ENCODE measurements at regions not wholly inside any gene's neighbourhood (a gene's known extent, or its start where the extent isn't known, plus 50 kb on each side); places are given as distances from the start of the nearest gene placed in this dataset.

DNA sequence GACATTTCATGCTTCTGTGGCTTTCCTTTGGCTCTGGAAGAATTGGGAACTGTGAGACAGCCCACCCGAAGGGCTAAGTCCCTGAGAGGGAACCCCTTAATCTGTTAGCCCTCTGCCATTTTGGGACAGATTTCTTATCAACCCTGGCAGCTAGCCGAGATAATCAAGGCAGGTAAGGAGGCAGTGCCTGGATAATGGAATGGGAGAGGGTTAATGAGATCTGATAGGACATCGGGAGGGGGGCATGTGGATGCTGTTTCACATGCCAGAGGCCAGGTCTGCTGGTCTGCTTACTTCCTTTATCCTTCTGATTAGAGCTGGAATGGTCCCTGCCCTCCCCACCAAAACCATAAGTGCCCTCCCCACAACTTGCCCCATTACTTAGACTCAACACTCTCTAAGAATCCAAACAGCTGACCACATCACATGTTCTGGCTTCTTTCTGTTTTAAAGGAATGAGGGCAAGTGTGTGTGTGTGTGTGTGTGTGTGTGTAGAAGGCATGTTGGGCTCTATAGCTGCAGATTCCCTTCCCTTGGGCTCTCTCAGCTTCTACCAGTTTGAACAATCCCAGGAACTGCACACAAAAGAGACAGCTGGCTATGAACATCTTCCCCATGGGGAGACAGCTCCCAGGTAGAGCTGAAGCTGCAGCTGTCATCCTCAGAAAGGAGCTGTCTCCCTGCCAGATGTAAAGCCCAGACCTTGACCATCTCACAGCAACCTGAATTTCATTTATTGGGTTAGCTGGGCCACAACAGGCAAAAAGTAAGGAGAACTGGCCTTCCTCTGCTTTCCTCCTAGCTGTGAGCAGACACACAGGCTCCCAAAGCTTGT, 221.3 kb downstream of the PIK3R1 start:
- no peak for TF ChIP-seq CTCF (IDR thresholded peaks at IDR 0.05; ENCODE audit: borderline replicate concordance, control extremely low read depth, extremely low read depth, insufficient read depth, missing control alignments)
- DNase-seq (ENCODE audit: low spot score), result no peak
- in situ Hi-C loops (cut with MboI; ENCODE audit: low sequenced_read_pairs, unreplicated experiment), result no loop called here

- no peak for TF ChIP-seq CTCF (IDR thresholded peaks at IDR 0.05; ENCODE audit: borderline replicate concordance, control extremely low read depth, extremely low read depth, insufficient read depth, missing control alignments)
- in situ Hi-C loops (cut with MboI; ENCODE audit: low sequenced_read_pairs, unreplicated experiment), result no loop called here
Measured at GRCh38 chr5:68438876-68439275, 223.3 kb downstream of the PIK3R1 start.

GRCh38 chr5:68440245-68440644, 224.7 kb downstream of the PIK3R1 start:
- DNase-seq (ENCODE audit: low spot score), result no peak
- no peak for TF ChIP-seq CTCF (IDR thresholded peaks at IDR 0.05; ENCODE audit: borderline replicate concordance, control extremely low read depth, extremely low read depth, insufficient read depth, missing control alignments)
- in situ Hi-C loops (cut with MboI; ENCODE audit: low sequenced_read_pairs, unreplicated experiment), result no loop called here

More at GRCh38 chr5:68438876-68439275, 223.3 kb downstream of the PIK3R1 start:
- no peak for DNase-seq (ENCODE audit: low spot score)

DNA sequence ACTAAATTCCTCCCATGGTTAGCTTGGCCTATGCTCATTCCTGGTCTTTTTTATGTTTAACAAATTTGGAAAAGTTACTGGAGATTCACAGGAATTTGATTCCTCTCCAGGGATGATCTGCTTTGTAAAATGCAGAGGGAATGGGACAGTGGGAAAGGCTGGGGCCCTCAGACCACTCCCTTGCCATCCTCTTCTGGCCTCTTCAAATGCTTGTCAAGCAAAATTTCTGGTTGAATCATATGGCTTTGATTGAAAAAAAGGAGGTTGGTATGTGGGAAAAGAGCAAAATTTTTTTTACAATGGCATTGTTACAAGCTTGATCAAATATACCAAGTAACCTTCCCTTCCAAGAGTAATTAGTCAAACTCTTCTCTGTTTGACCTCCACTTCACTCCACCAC, 225.1 kb downstream of the PIK3R1 start:
- no peak for TF ChIP-seq CTCF (IDR thresholded peaks at IDR 0.05; ENCODE audit: borderline replicate concordance, control extremely low read depth, extremely low read depth, insufficient read depth, missing control alignments)
- no peak for DNase-seq (ENCODE audit: low spot score)
- in situ Hi-C loops (cut with MboI; ENCODE audit: low sequenced_read_pairs, unreplicated experiment), result no loop called here

DNA sequence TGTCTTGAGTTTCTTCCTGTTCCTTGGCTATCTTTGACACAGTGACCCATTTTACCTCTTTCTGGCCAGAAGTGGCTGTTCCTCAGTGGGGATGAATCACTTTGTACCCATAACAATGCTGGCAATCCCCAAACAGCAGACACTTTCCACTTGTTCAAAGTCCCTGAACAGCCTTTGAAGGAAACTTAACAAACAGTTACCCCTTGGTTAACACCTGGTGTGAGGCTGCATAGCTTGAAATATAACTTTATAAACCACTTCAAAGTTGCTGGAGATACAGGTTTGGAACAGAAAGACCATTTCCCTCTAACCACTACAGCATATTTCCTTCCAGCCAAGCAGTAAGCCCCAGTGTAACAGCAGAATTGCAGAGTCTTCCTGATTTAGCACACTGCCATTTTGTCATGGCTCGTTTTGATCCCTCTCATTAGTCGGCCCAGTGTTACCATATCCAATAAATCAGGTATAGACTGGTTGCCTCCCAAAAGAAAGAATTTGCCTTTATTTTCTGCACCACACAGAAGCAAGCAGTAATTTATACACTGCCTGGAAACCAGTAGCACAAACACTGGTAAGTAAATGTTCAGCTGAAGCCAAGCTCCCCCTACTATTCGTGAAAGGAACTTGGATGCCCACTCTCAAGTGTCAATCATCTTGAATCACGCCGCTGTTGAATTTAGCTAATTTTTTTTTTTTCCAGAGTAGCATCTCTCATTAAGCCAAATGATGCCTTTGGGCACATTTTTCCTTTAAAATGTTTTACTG, 225.9 kb downstream of the PIK3R1 start:
- DNase-seq (ENCODE audit: low spot score), result no peak
- TF ChIP-seq CTCF (IDR thresholded peaks at IDR 0.05; ENCODE audit: borderline replicate concordance, control extremely low read depth, extremely low read depth, insufficient read depth, missing control alignments), result no peak
- in situ Hi-C loops (cut with MboI; ENCODE audit: low sequenced_read_pairs, unreplicated experiment), result no loop called here

- no peak for TF ChIP-seq CTCF (IDR thresholded peaks at IDR 0.05; ENCODE audit: borderline replicate concordance, control extremely low read depth, extremely low read depth, insufficient read depth, missing control alignments)
- in situ Hi-C loops (cut with MboI; ENCODE audit: low sequenced_read_pairs, unreplicated experiment), result no loop called here
- DNase-seq (ENCODE audit: low spot score), result no peak
Measured at GRCh38 chr5:68443091-68443490, 227.5 kb downstream of the PIK3R1 start.

All from GM13976 (cell line).